AG10803 (cell line): ENCODE measurements at regions not wholly inside any gene's neighbourhood (a gene's known extent, or its start where the extent isn't known, plus 50 kb on each side); places are given as distances from the start of the nearest gene placed in this dataset.

Experiments used
- DNase-seq: peaks from one replicate; pipeline ENCODE4 v3.0.0; 2010; ENCODE audit warnings: low read depth
- H3K4me3 ChIP-seq: 2 replicates; pipeline ENCODE4 v1.5.1; 2011; ENCODE audit warnings: mild to moderate bottlenecking, low read length, control low read depth
- TF ChIP-seq, protein P1 (sequence below): conservative IDR thresholded peaks from 2 replicates; pipeline ENCODE4 v1.5.1; 2011; ENCODE audit warnings: mild to moderate bottlenecking, low read length, control low read depth, inconsistent platforms

DNA sequence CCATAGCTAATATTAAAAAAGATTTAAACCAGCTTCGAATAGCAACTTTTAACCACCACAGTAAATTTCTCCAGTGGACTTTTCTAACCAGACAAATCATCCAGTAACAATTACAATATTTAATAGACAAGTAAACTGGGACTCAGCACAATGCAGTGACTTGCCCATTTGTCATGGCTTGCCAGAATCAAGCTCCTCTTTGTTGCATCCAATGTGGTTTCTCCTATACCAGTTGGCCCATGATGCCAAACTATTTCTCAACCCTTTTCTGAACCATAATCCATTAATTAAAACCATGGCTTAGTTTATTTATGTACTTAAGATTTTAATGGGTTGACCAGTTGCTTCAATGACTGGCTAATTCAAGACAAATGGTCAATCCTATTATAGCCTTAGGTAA, 64.4 kb downstream of the DIO2 start:
- no peak for DNase-seq
- H3K4me3 ChIP-seq: no peak overlapping the region
- TF ChIP-seq, protein P1, sequence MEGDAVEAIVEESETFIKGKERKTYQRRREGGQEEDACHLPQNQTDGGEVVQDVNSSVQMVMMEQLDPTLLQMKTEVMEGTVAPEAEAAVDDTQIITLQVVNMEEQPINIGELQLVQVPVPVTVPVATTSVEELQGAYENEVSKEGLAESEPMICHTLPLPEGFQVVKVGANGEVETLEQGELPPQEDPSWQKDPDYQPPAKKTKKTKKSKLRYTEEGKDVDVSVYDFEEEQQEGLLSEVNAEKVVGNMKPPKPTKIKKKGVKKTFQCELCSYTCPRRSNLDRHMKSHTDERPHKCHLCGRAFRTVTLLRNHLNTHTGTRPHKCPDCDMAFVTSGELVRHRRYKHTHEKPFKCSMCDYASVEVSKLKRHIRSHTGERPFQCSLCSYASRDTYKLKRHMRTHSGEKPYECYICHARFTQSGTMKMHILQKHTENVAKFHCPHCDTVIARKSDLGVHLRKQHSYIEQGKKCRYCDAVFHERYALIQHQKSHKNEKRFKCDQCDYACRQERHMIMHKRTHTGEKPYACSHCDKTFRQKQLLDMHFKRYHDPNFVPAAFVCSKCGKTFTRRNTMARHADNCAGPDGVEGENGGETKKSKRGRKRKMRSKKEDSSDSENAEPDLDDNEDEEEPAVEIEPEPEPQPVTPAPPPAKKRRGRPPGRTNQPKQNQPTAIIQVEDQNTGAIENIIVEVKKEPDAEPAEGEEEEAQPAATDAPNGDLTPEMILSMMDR: no peak

DNA sequence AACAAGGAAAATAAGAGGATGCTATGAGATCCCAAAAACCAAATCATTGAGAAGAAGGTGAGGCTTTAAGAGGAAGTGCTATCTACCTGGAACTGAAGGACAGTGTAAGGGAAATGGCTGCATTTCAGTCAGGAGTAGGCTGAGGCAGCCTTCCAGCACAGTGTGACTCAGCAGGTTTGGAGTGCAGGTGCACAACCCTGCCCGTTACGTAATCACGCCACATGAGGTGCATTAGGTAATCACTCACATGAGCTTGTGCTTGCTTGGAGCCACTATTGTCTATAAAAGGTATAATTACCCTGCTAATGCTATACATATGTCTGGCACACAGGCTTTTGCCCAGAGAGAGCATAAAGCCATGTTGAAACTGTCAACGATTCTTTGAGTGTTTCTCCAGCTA, 74.9 kb downstream of the DIO2 start:
- TF ChIP-seq, protein P1: no peak
- DNase-seq: no peak
- H3K4me3 ChIP-seq: no peak overlapping the region

DNA sequence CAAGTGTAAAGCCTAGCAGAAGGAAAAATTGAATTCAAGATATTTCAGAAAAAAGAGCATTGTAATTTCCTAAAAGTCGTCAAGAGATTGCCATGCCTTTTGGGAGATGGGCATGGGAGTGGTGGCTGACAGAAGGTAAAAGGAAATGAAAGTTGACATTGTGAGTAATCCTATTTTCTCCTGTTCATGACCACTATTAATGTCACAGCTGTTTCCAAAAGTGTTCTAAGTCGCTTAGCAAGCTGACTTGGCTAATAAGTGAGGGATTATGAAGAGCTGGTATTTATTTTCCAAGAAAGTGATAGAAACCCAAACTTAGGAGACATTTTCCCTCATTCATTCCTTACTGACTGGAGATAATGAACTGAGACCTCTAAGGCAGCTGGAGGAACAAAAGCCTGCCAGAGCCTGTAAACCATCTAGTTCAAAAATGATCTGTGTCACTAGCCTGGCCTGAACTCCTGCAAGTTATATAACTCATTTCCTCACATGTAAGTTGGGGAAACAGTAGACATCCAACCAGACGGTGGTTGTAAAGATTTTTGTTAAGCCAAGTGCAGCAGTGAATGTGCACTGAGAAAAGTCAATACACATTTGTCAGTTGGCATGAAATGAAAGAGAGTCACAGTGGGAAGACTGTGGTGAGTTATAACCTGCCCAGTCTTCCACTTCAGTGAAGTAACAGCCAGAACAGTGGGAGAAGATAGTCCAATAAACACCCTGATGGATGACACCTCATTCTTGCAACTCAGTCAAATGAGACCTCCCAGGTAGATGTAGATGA, 75.8 kb downstream of the DIO2 start:
- TF ChIP-seq, protein P1: no peak
- H3K4me3 ChIP-seq: no peak overlapping the region
- DNase-seq: no peak

GRCh38 chr14:80134321-80134720, 77.0 kb downstream of the DIO2 start:
- TF ChIP-seq, protein P1: no peak

DNA sequence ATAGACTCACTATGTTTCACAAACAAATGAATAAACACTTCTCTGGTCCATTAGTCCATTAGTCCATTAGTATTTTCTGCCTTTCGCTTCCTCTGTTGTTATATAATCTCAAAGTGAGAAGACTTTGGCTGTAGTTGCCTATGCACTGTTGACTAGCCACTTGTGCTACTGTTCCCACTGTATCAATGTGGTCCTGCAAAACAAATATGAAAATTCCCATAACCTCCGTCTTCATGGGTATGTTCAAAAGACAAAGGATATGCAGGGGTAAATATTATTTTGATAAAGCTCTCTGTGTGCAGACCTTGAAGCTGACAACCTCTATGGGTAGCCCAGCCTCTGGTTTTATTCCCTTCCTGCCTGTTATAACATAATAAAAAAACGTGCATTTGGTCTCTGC, 77.8 kb downstream of the DIO2 start:
- DNase-seq: no peak
- TF ChIP-seq, protein P1: no peak
- H3K4me3 ChIP-seq: no peak overlapping the region

More at GRCh38 chr14:80134321-80134720, 77.0 kb downstream of the DIO2 start:
- no peak for DNase-seq
- no peak overlapping the region for H3K4me3 ChIP-seq

GRCh38 chr14:80127466-80127865, 83.8 kb downstream of the DIO2 start:
- no peak for DNase-seq
- H3K4me3 ChIP-seq: no peak overlapping the region
- TF ChIP-seq, protein P1: no peak

- DNase-seq: no peak
- no peak overlapping the region for H3K4me3 ChIP-seq
- TF ChIP-seq, protein P1: no peak
These were observed 86.5 kb downstream of the DIO2 start for GRCh38 chr14:80124794-80125193.
